Upper lobe of left lung (tissue), 6 donors: ENCODE measurements at regions not wholly inside any gene's neighbourhood (a gene's known extent, or its start where the extent isn't known, plus 50 kb on each side); places are given as distances from the start of the nearest gene placed in this dataset.
"Not testable (repeated sequence)": the region's sequence is repeated elsewhere in the genome, so short reads cannot be mapped to it uniquely, and the experiment has no call there.

ENCODE experiments used
- ATAC-seq, 2 donors: fragments of 200-7000 bp; cut with Tn5 transposase; one replicate each; pipeline ENCODE4 v1.9.1; 2022; ENCODE audit warnings: mild to moderate bottlenecking in 2 of 2, moderate library complexity in 2 of 2; ENCODE audit not compliant: low FRiP score in 2 of 2
- DNase-seq, 2 donors: peaks; one replicate each; pipeline ENCODE4 v3.0.0-alpha.2; 2019 to 2020
- H3K27ac ChIP-seq, 4 donors: fragments of 200-600 bp; sonication (generic); one replicate each; pipeline ENCODE4 v1.5.1; 2016 to 2019
- H3K27me3 ChIP-seq, 4 donors: fragments of 200-600 bp; sonication (generic); one replicate each; pipeline ENCODE4 v1.5.1; 2017 to 2019
- H3K36me3 ChIP-seq, 4 donors: fragments of 200-600 bp; sonication (generic); one replicate each; pipeline ENCODE4 v1.5.1; 2016 to 2019
- H3K4me1 ChIP-seq, 4 donors: fragments of 200-600 bp; sonication (generic); one replicate each; pipeline ENCODE4 v1.5.1; 2018 to 2019
- H3K4me3 ChIP-seq, 4 donors: fragments of 200-600 bp; sonication (generic); one replicate each; pipeline ENCODE4 v1.5.1; 2017 to 2019; ENCODE audit warnings: mild to moderate bottlenecking in 2 of 4, moderate library complexity in 1 of 4
- H3K9me3 ChIP-seq, 4 donors: fragments of 200-600 bp; sonication (generic); one replicate each; pipeline ENCODE4 v1.5.1; 2018 to 2019
- EP300 ChIP-seq, 4 donors: sonication (generic); formaldehyde crosslinking; IDR thresholded peaks; one replicate each; pipeline ENCODE4 v1.5.1; 2017; ENCODE audit warnings: antibody characterized with exemption in 4 of 4, control low read depth in 2 of 4
- POLR2AphosphoS5 ChIP-seq, 2 donors: sonication (generic); formaldehyde crosslinking; IDR thresholded peaks; one replicate each; pipeline ENCODE4 v1.5.1; 2017; ENCODE audit warnings: antibody characterized with exemption in 2 of 2
- WGBS, 2 donors: methylation state at CpG; one replicate each; pipeline ENCODE4 v1.1.5; 2017 to 2018; 5-methylcytosine and 5-hydroxymethylcytosine counted together
- donor health status: DM: no; HTN: no; CAD: no; lungs with moderate emphysema.
- donor health status: DM: no; HTN: yes; CAD: no; lungs with severe emphysema.

DNA sequence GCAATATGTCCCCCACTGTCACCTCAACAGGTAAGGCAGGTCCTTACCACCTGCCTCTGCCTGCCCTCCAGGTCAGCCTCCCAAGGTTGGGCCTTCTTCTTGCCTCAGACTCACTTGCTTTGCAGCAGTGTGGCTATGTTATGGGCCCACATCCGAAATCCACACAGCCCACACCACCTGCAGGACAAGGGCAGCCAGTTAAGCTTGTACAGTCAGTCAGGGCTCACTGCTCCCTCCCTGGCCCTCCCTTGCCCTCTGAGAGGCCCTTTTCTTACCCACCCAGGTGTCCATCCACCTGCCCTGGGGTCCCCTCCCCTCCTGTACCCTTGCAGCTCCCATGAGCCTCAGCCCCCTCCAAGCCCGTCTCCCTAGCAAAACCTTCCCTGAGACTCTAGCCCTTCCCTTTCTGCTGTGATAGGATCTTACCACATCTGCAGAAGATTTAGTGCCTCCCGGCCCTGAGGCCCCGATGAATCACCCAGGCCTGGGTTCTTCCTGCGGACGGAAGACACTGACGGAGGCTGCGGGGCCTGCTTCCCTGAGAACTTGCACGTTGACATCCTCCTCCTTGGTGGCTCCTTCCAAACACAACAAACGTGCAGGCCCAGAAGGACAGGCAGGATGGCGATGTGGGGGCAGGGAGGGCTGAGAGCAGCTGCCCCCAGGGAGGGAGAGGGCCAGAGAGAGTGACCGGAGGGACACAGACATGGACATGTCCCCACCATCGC is 5466.2 kb upstream of the TPTE start:
- ATAC-seq, result peak; percentile 19 to 85
- not testable (repeated sequence) for H3K4me1 ChIP-seq, H3K27me3 ChIP-seq, H3K4me3 ChIP-seq, DNase-seq, H3K27ac ChIP-seq, H3K9me3 ChIP-seq, H3K36me3 ChIP-seq
- no CpG with 5 or more reads among the region's 13 CpGs for WGBS, 2 donors

DNA sequence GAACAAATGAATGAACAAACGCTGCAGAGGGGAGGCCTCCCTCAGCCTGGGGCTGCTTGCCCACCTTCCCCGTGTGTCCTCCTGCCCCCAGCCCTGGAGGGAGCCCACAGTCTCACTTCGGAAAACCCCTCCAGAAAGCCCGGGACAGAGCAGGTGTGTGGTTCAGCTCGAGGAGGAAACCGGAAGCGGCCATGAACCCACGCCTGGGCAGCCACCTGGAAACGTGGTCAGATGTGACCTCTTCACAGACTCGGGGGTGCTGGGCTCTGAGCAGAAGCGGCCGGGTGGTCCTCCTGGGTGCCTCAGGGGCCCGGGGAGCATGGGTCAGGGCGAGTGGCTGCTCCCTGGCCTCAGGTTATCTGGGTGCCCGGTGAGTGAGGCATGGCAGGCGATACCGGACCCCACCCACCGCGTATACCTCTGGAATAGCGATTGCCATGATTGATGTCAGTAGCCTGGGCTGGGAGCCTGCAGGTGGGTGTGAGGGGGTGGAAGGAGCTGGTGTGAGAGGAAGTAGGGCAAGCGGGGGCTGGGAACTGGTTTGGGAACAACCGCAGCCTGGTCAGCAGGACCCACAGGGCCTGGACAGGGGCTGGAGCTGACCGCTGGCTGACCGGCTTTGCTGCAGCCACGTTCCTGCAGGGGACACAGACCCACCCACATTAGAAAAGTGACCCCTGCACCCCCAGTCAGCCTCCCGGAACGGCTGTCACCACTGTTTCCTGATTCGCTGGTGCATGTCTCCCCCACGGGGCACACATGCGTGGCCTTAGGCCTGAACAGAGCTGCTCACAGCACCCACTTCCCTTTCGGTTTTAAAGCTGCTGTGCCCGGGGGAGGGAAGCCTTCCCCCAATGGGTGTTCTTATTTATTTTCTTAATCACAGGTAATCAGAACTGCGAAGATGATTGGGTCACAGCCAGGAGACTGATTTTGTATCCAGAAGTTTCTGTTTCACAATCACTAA is 5465.1 kb upstream of the TPTE start:
- DNase-seq, H3K4me1 ChIP-seq, H3K27ac ChIP-seq, H3K27me3 ChIP-seq, H3K9me3 ChIP-seq, H3K4me3 ChIP-seq, H3K36me3 ChIP-seq: not testable (repeated sequence)
- peak in 1 of 2 donors; percentile 55 for ATAC-seq
- WGBS, 2 donors, result no CpG with 5 or more reads among the region's 33 CpGs

DNA sequence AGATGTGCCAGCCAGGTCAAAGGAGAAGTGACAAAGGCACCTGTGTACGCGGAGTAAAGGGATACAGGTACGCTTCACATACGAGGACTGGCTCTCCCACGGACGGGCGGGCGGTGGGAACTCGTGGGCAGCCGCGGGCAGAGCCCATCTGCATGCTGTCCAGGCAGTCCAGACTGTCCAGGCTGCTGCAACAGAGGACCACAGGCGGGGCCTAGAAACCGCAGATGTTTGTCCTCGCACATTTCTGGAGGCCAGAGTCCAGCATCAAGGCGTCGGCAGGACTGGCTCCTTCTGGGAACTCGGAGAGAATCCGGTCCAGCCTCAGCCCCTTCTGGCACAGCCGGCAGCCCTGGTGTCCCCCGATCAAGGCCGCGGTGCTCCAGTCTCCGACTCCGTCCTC is 5464.3 kb upstream of the TPTE start:
- not testable (repeated sequence) for DNase-seq, H3K9me3 ChIP-seq
- ATAC-seq, result peak; percentile 28 to 59

DNA sequence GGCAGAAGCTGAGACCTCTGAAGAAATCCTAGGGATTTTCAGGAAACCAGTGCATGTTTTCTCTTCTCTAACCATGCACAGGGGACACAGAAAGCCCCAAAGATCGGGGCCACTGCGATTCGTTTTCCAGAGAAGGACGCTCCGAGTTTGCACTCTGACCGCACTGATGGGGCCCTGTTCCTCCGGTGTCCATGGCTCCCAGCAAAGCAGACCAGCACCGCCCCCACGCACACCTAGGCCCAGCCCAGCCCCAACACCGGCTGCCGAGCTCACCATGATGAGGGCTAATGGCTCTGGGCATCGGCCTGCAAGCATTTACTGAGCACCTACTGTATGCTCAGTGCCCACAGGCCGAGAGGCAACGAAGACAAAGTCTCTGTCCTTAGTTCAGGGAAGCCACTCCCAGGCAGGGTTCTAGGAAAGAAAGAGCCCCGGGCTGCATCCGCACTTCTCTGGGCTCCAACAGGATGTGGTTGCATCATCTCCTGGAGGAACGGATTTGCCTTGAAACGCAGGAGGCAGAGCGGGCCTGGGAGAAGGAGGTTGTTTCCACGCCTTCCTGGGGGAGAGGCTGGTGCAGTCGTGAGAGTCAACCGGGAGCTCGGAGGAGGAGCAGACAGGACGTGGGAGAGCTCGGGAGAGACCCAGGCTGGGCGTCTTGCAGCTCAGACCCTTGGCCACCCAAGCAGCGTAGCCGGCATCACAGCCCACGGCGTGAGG is 5460.9 kb upstream of the TPTE start:
- no CpG with 5 or more reads among the region's 30 CpGs for whole genome bisulfite sequencing, 2 donors
- ATAC-seq, H3K27ac ChIP-seq, H3K4me1 ChIP-seq, H3K27me3 ChIP-seq, DNase-seq, H3K4me3 ChIP-seq, H3K36me3 ChIP-seq, H3K9me3 ChIP-seq: not testable (repeated sequence)

More for the DNA sequence above, 5464.3 kb upstream of the TPTE start:
- H3K4me3 ChIP-seq, H3K27me3 ChIP-seq, H3K27ac ChIP-seq, H3K36me3 ChIP-seq, H3K4me1 ChIP-seq: not testable (repeated sequence)
- no CpG with 5 or more reads among the region's 24 CpGs for WGBS, 2 donors

DNA sequence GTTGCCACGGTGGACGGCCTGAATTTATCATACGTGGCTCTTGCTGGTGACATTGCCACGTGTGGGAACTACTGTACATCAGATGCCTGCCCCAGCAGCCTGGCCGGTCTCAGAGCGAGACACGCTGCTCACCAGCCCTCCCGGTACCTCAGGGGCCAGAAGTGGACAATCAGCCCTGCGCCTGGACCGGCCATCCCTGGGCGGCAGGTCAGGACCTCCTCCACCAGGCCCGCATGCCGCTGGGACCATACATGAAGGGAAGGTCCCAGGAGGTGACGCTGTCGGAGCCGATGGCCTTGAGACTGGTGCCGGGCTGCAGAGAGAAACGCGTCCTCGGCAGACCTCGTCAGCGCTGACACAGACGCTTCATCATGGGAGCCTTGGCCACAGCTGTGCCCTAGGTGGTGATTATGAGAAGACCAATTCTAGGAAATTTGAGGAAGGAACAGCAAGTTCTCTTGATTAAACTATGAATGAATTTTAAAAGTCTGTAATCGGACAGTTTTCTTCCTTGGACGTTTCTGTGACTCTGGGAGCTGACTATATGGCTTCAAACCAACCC is 5456.7 kb upstream of the TPTE start:
- WGBS, 2 donors, result no CpG with 5 or more reads among the region's 25 CpGs
- H3K36me3 ChIP-seq, H3K27ac ChIP-seq, H3K4me1 ChIP-seq, H3K4me3 ChIP-seq, H3K9me3 ChIP-seq, H3K27me3 ChIP-seq: not testable (repeated sequence)
- ATAC-seq, result peak in 1 of 2 donors; percentile 68
- DNase-seq, result peak in 1 of 2 donors; percentile 54

DNA sequence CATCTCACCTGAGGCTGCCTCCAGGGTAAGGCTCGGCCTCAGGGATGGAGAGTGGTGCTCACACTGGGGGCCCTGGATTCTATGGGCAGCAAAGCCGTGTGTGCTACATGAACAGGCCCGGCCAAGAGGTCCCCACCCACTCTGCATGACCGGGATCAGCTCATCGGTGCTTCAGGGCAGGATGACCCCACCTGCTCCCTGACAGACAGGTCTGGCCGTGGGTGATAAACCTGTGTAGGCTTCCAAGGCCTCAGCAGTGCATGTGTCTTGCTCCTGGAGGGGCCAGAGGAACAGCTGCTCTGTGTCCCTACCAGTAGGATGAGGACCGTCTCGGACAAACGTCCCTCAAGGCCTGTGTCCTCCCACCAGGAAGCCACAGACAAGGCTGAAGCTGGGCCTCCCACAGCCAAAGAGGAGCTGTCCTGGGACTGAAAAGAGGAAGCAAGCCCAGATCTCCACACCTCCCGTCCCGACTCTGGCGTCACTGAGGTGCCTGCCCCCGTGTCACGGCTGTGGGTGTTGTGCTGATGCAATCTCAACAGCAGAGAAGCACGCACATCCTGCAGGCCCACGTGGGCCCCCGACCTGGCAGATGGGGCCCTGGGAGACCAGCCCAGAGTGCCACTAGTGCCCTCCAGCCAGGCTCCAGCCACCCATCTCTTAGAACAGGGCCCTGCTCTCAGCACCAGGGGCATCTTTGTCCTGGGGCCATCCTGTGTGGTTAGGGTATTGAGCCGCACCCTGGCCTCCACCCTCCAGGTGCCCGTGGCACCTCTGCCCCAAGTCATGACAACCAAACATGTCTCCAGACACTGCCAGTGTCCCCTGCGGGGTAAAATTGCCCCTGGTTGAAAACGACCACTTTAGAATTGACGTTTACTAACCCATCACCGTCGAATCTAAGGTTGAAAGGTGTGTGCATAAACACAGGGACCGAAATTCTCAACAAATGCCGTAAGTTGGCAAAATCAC is 5455.9 kb upstream of the TPTE start:
- not testable (repeated sequence) for H3K4me1 ChIP-seq, H3K36me3 ChIP-seq, H3K27me3 ChIP-seq, H3K4me3 ChIP-seq, H3K9me3 ChIP-seq
- ATAC-seq (peak; percentile 86 to 87), DNase-seq (peak; percentile 43 to 85)
- TF ChIP-seq POLR2AphosphoS5 (IDR thresholded peaks at IDR 0.05) (peak in 1 of 2 donors; percentile 35), EP300 (IDR thresholded peaks at IDR 0.05) (peak in 1 of 4 donors; percentile 38)
- H3K27ac ChIP-seq, result peak overlapping the region in 1 of 4 donors; percentile 11
- no CpG with 5 or more reads among the region's 26 CpGs for WGBS, 2 donors

DNA sequence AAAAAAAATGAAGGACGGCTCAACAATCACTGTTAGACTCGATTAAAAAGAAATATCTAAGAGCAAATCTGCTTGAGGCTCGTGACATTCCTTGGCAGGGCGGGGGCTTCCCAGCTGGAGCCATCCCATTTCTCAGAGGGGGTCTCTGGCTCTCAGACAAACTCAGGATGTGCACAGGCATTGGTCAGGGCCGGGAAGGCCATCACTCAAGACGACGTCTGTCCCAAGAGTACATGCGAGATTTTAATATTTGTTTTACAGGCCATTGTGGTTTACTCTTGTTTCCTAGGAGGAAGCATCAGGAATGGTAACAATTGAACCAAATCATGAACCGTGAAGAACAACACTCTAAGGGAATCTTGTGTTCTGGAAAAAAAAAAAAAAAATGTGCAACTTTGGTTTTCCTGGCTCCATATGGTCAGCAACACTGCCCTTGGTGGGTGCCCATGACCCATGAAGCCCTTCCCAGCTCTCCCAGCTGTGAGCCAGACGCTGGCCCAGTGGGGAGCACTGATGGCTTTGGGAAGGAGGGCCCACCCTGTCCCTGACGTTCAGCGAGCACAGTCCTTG is 5454.6 kb upstream of the TPTE start:
- H3K4me3 ChIP-seq, result not testable (repeated sequence)
- 69% methylated on average over 4 of the region's 12 CpGs; no CpG with 5 or more reads in 1 of the 2 donors for WGBS, 2 donors

DNA sequence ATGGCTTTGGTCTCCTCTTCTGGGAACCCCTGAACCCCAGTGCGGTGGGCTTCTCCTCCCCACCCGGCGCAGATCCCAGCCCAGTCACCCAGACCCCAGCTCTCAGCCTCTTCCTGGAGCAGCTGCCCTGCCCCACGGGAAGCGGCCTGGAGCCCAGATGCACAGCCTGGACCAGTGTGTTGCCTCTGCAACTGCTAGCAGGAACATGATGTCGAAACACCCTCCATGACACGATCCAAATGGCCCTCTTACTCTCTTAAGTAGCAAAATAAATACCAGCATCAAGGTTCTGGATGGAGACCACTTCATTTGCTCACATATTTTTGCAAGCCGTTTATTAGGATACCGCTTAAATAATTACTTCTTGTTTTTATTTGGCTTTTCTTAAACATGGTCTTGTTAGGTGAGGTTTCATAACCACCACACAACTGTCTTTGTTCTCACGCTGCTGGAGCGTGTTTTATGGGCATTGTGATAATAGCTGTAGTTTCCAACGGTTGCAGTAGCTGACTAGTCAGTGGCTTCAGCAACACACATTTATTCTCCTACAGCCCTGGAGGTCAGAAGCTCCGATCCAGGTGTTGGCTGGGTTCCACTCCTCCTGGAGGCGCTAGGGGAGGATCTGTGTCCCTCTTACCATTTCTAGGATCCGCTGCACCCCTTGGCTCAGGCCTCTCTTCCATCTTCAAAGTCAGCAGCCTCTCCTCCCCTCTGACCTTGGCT is 5453.9 kb upstream of the TPTE start:
- DNase-seq, H3K27me3 ChIP-seq, H3K4me1 ChIP-seq, ATAC-seq, H3K36me3 ChIP-seq, H3K27ac ChIP-seq, H3K9me3 ChIP-seq, H3K4me3 ChIP-seq: not testable (repeated sequence)
- no CpG with 5 or more reads among the region's 15 CpGs for WGBS, 2 donors

More for the DNA sequence above, 5454.6 kb upstream of the TPTE start:
- H3K27ac ChIP-seq, H3K27me3 ChIP-seq, H3K36me3 ChIP-seq, H3K9me3 ChIP-seq, DNase-seq, H3K4me1 ChIP-seq, ATAC-seq: not testable (repeated sequence)

DNA sequence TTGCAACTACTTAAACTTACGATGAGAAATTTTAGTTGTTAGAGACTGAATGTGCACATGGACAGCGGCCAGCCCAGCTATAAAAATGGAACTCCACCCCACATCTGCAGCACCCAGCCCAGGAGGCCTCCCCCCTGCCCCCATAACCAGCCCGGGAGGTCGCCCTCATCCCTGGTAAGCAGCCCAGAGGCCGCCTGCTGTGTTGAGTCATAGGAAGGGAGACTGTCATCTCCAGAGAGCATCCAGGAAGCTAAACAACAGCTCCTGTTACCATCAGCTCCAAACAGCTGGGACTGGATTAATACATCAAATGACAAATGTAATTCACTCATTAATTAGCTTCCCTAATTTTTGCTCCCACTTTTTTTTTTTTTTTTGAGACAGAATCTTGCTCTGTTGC is 5452.7 kb upstream of the TPTE start:
- peak in 1 of 2 donors; percentile 68 for ATAC-seq
- H3K4me3 ChIP-seq, H3K9me3 ChIP-seq, H3K4me1 ChIP-seq, H3K36me3 ChIP-seq, H3K27ac ChIP-seq, DNase-seq, H3K27me3 ChIP-seq: not testable (repeated sequence)
- no CpG with 5 or more reads among the region's 5 CpGs for WGBS, 2 donors

DNA sequence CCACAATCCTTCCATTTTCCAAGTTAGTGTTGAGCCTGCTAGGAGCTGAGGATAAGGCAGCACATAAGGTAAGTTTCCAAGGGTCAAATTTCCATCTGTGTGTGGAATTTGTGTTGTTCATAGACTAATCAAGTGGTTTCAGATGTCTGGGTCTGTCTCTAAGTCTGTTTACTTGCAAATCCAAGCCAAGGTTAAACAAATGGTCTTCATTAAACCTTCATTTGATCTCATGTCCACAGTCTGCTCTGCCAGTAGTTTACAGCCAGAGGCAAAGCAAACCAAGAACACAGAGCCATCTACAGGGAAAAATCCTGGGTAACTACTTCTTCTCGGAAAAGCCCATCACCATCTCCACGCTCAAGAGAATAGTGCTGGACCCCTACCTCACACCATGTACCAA is 5450.2 kb upstream of the TPTE start:
- not testable (repeated sequence) for H3K4me1 ChIP-seq, H3K27ac ChIP-seq, H3K4me3 ChIP-seq, H3K27me3 ChIP-seq, H3K36me3 ChIP-seq, DNase-seq, H3K9me3 ChIP-seq
- WGBS, 2 donors, result 83% methylated on average over 2 of the region's 2 CpGs; no CpG with 5 or more reads in 1 of the 2 donors
- ATAC-seq, result peak in 1 of 2 donors; percentile 49
